ENCODE measurements at regions not wholly inside any gene's neighbourhood (a gene's known extent, or its start where the extent isn't known, plus 50 kb on each side); places are given as distances from the start of the nearest gene placed in this dataset.
A peak's percentile ranks its signal among the peaks of the same experiment; 100 is the strongest.
"Not testable (repeated sequence)": the region's sequence is repeated elsewhere in the genome, so short reads cannot be mapped to it uniquely, and the experiment has no call there.

GRCh38 chr3:188019727-188020126 lies 134.2 kb upstream of the LPP start:
- H3K9ac ChIP-seq (ENCODE audit: low read length) = no peak overlapping the region
- H3K36me3 ChIP-seq (ENCODE audit: insufficient read depth, low read length) = no peaks in the 10 kb centered on the region
- no peak overlapping the region for H3K27ac ChIP-seq (ENCODE audit: low read depth, low read length)
- H3K27me3 ChIP-seq (ENCODE audit: control insufficient read depth in 1 of 2, insufficient read depth in 2 of 2, low read length in 2 of 2) = no peaks in the 10 kb centered on the region
- no peaks in the 10 kb centered on the region for H3K4me1 ChIP-seq (ENCODE audit: insufficient read depth, low read length)
- H3K4me3 ChIP-seq (ENCODE audit: low read depth in 1 of 2, low read length in 2 of 2) = no peak overlapping the region
- no peaks in the 10 kb centered on the region for H3K9me3 ChIP-seq (ENCODE audit: low read length)

GRCh38 chr3:188021041-188021440 lies 132.9 kb upstream of the LPP start:
- no peak overlapping the region for H3K4me3 ChIP-seq (ENCODE audit: low read depth in 1 of 2, low read length in 2 of 2)
- H3K36me3 ChIP-seq (ENCODE audit: insufficient read depth, low read length) = no peaks in the 10 kb centered on the region
- no peaks in the 10 kb centered on the region for H3K27me3 ChIP-seq (ENCODE audit: control insufficient read depth in 1 of 2, insufficient read depth in 2 of 2, low read length in 2 of 2)
- H3K9me3 ChIP-seq (ENCODE audit: low read length) = no peaks in the 10 kb centered on the region
- no peak overlapping the region for H3K9ac ChIP-seq (ENCODE audit: low read length)
- H3K27ac ChIP-seq (ENCODE audit: low read depth, low read length) = no peak overlapping the region
- H3K4me1 ChIP-seq (ENCODE audit: insufficient read depth, low read length) = no peaks in the 10 kb centered on the region

- no peak overlapping the region for H3K9ac ChIP-seq (ENCODE audit: low read length)
- no peaks in the 10 kb centered on the region for H3K9me3 ChIP-seq (ENCODE audit: low read length)
- H3K36me3 ChIP-seq (ENCODE audit: insufficient read depth, low read length) = no peaks in the 10 kb centered on the region
- no peak overlapping the region for H3K4me3 ChIP-seq (ENCODE audit: low read depth in 1 of 2, low read length in 2 of 2)
- H3K4me1 ChIP-seq (ENCODE audit: insufficient read depth, low read length) = no peaks in the 10 kb centered on the region
- no peak overlapping the region for H3K27ac ChIP-seq (ENCODE audit: low read depth, low read length)
- H3K27me3 ChIP-seq (ENCODE audit: control insufficient read depth in 1 of 2, insufficient read depth in 2 of 2, low read length in 2 of 2) = no peaks in the 10 kb centered on the region
Measured at GRCh38 chr3:188021502-188022040, 132.4 kb upstream of the LPP start.

GRCh38 chr3:188022902-188023301 lies 131.1 kb upstream of the LPP start:
- H3K9me3 ChIP-seq (ENCODE audit: low read length); H3K27ac ChIP-seq (ENCODE audit: low read depth, low read length); H3K9ac ChIP-seq (ENCODE audit: low read length); H3K4me1 ChIP-seq (ENCODE audit: insufficient read depth, low read length); H3K36me3 ChIP-seq (ENCODE audit: insufficient read depth, low read length); H3K27me3 ChIP-seq (ENCODE audit: control insufficient read depth in 1 of 2, insufficient read depth in 2 of 2, low read length in 2 of 2); H3K4me3 ChIP-seq (ENCODE audit: low read depth in 1 of 2, low read length in 2 of 2): not testable (repeated sequence)

GRCh38 chr3:188025555-188025954 lies 128.4 kb upstream of the LPP start:
- H3K27me3 ChIP-seq (ENCODE audit: control insufficient read depth in 1 of 2, insufficient read depth in 2 of 2, low read length in 2 of 2) = no peaks in the 10 kb centered on the region
- H3K9me3 ChIP-seq (ENCODE audit: low read length) = no peaks in the 10 kb centered on the region
- no peak overlapping the region for H3K4me3 ChIP-seq (ENCODE audit: low read depth in 1 of 2, low read length in 2 of 2)
- H3K4me1 ChIP-seq (ENCODE audit: insufficient read depth, low read length) = no peaks in the 10 kb centered on the region
- no peak overlapping the region for H3K9ac ChIP-seq (ENCODE audit: low read length)
- H3K36me3 ChIP-seq (ENCODE audit: insufficient read depth, low read length) = no peaks in the 10 kb centered on the region
- H3K27ac ChIP-seq (ENCODE audit: low read depth, low read length) = no peak overlapping the region

DNA sequence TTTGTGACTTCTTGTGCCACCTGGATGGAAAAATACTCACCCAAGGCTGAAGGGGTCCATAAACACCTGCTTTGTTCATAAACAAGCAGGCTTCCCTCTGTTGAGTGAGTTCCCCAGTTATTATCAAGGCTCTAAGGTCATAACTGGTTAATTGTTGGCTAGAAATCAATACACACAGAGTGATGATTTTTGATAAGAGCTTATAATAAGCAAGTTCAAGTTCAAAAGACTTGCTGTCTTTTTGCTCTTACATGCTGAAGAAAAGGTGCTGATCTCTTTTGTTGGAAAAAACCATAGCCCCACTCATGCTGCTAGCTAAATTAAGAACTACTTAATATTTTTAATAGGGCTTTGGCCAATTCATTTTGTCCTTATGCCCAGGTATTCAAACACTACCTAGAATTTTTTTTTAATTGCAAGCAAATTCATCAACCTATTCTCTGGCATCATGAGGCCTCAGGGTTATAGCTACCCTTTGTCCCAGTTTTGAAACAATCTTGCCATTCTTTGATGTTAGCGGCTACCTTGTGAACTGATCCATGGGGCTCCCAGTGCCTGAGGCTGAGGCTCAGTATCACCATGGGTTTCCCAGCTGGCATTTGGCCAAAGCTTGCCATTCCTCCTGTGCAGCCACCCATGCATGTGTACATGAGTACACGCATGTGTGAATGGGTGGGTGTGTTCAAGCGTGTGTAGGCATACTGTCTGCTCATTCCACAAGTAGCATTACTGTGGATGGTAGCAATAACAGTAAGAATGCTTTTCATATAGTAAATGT lies 127.6 kb upstream of the LPP start:
- H3K36me3 ChIP-seq (ENCODE audit: insufficient read depth, low read length) = no peaks in the 10 kb centered on the region
- H3K27me3 ChIP-seq (ENCODE audit: control insufficient read depth in 1 of 2, insufficient read depth in 2 of 2, low read length in 2 of 2) = no peaks in the 10 kb centered on the region
- H3K27ac ChIP-seq (ENCODE audit: low read depth, low read length) = no peak overlapping the region
- H3K4me1 ChIP-seq (ENCODE audit: insufficient read depth, low read length) = no peaks in the 10 kb centered on the region
- H3K9me3 ChIP-seq (ENCODE audit: low read length) = no peaks in the 10 kb centered on the region
- H3K9ac ChIP-seq (ENCODE audit: low read length) = no peak overlapping the region
- H3K4me3 ChIP-seq (ENCODE audit: low read depth in 1 of 2, low read length in 2 of 2) = no peak overlapping the region

- Histone ChIP-seq H3K9ac (ENCODE audit: low read length) (no peak overlapping the region), H3K9me3 (ENCODE audit: low read length) (no peaks in the 10 kb centered on the region), H3K4me1 (ENCODE audit: insufficient read depth, low read length) (no peaks in the 10 kb centered on the region), H3K27ac (ENCODE audit: low read depth, low read length) (no peak overlapping the region), H3K4me3 (ENCODE audit: low read depth in 1 of 2, low read length in 2 of 2) (no peak overlapping the region), H3K27me3 (ENCODE audit: control insufficient read depth in 1 of 2, insufficient read depth in 2 of 2, low read length in 2 of 2) (no peaks in the 10 kb centered on the region), H3K36me3 (ENCODE audit: insufficient read depth, low read length) (no peaks in the 10 kb centered on the region)
Measured at GRCh38 chr3:188031121-188031520, 122.8 kb upstream of the LPP start.

DNA sequence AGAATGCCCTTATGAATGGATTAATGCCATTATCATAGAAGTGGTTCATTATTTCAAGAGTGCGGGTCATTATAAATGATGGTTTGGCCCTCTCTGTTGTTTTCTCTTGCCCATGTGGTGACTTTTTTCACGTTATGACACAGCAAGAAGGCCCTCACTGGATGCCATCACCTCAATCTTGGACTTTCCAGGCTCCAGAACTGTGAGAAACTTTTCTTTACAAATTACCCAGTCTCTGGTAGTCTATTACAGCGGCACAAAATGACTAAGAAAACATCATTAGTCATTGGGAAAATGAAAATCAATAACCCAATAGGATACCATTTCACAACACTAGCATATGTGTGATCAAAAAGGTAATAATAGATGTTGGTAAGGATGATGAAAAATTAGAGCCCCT lies 119.0 kb upstream of the LPP start:
- Histone ChIP-seq H3K36me3 (ENCODE audit: insufficient read depth, low read length) (no peaks in the 10 kb centered on the region), H3K27ac (ENCODE audit: low read depth, low read length) (no peak overlapping the region), H3K4me3 (ENCODE audit: low read depth in 1 of 2, low read length in 2 of 2) (no peak overlapping the region), H3K27me3 (ENCODE audit: control insufficient read depth in 1 of 2, insufficient read depth in 2 of 2, low read length in 2 of 2) (no peaks in the 10 kb centered on the region), H3K4me1 (ENCODE audit: insufficient read depth, low read length) (peaks cover 6% of the 10 kb centered on the region), H3K9me3 (ENCODE audit: low read length) (no peaks in the 10 kb centered on the region), H3K9ac (ENCODE audit: low read length) (no peak overlapping the region)

DNA sequence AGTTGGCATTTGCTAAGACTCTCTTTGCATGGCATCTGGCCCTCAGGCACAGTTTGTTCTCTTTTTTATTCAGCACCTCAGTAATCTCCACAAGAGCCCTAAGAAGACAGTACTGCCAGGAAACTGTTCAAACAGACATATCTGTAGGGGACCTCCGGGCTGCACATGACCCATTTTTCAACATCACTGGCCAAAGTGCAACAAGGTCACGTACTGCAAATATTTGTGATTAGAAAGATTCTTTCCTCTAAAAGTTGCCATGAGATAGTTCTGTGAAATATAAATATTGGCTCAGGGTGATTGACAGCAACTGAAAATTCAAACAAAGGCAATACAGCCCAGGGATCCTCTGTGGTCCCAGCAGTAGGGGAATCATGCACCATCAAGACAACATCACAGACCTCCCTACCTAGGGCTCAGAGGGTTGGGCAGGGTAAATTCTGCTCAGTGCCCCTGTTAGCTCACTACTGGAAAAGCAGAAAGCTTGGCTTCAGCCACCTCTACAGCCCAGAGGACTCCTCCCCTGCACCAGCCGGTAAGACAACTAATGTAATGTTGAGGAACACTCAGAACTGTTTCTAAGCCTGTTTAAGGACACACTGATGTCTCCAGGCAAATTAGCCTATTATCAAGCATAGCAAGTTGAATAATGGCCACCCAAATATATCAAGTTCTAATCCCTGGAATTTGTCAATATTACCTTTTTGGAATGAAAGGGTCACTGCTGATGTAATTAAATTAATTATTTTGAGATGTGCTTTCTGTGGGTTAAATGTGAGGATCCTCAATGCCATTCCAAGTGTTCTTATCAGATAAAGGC lies 117.4 kb upstream of the LPP start:
- no peak overlapping the region for H3K27ac ChIP-seq (ENCODE audit: low read depth, low read length)

DNA sequence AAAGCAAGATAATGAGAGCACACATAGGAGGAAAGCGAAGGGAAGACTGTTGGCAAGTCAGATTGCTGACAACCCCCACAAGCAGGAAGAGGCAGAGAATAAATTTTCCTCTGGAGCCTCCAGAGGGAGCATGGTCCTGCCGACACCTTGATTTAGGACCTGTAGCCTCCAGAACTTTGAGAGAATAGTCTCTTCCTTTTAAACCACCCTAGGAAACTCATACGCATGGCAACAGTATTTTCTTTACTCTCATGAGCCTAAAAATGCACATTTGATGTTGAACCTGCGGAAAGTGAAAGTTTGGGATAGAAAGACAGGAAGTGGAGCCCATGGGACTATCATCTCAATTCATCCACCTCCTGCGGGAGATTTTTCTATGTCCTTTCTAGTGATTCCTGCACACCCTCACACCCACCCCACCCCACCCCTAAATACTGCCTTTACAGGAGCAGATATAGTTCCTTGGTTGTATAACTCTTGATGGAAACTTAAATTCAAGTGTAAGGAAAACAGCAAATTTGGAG lies 116.7 kb upstream of the LPP start:
- H3K27me3 ChIP-seq (ENCODE audit: control insufficient read depth in 1 of 2, insufficient read depth in 2 of 2, low read length in 2 of 2) = no peaks in the 10 kb centered on the region
- H3K4me1 ChIP-seq (ENCODE audit: insufficient read depth, low read length) = peaks cover 6% of the 10 kb centered on the region
- no peak overlapping the region for H3K9ac ChIP-seq (ENCODE audit: low read length)
- no peaks in the 10 kb centered on the region for H3K36me3 ChIP-seq (ENCODE audit: insufficient read depth, low read length)
- H3K4me3 ChIP-seq (ENCODE audit: low read depth in 1 of 2, low read length in 2 of 2) = peak overlapping the region in 1 of 2 donors; percentile 19
- no peaks in the 10 kb centered on the region for H3K9me3 ChIP-seq (ENCODE audit: low read length)
- H3K27ac ChIP-seq (ENCODE audit: low read depth, low read length) = no peak overlapping the region

More for the DNA sequence above, 117.4 kb upstream of the LPP start:
- Histone ChIP-seq H3K4me3 (ENCODE audit: low read depth in 1 of 2, low read length in 2 of 2) (no peak overlapping the region), H3K36me3 (ENCODE audit: insufficient read depth, low read length) (no peaks in the 10 kb centered on the region), H3K9me3 (ENCODE audit: low read length) (no peaks in the 10 kb centered on the region), H3K27me3 (ENCODE audit: control insufficient read depth in 1 of 2, insufficient read depth in 2 of 2, low read length in 2 of 2) (no peaks in the 10 kb centered on the region), H3K4me1 (ENCODE audit: insufficient read depth, low read length) (peaks cover 6% of the 10 kb centered on the region), H3K9ac (ENCODE audit: low read length) (no peak overlapping the region)

DNA sequence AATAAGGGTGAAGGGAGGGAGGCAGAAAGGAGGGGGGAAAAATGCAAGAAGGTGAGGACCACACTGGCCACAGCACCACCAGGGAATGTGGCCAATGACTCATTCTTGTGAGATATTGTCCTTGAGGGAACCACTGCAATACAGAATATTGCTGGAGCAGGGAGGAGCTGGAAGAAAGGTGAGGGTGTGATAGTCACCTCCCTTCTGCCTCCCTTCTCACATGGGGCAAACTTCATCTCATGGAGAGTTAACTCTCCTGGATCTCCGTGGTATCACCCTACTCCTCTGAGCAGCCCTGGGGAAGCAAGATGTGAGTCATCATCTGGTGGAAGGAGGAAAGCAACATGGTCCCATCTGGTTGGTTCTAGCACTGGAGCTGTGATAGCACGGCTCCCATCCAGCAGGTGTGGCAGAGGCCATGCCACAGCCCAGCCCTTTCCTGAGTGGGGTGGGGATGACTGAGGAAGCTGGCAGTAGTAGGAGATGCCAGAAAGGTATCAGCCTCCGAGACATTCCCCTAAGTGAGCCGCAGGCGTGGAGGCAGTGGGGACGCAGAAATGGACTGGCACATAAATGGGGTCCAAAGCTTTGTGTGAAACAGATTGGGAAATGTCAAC lies 115.9 kb upstream of the LPP start:
- H3K27me3 ChIP-seq (ENCODE audit: control insufficient read depth in 1 of 2, insufficient read depth in 2 of 2, low read length in 2 of 2) = no peaks in the 10 kb centered on the region
- no peak overlapping the region for H3K4me3 ChIP-seq (ENCODE audit: low read depth in 1 of 2, low read length in 2 of 2)
- no peak overlapping the region for H3K9ac ChIP-seq (ENCODE audit: low read length)
- no peaks in the 10 kb centered on the region for H3K36me3 ChIP-seq (ENCODE audit: insufficient read depth, low read length)
- no peaks in the 10 kb centered on the region for H3K9me3 ChIP-seq (ENCODE audit: low read length)
- no peak overlapping the region for H3K27ac ChIP-seq (ENCODE audit: low read depth, low read length)
- peaks cover 6% of the 10 kb centered on the region for H3K4me1 ChIP-seq (ENCODE audit: insufficient read depth, low read length)
